Cardiac muscle cell (in vitro differentiated cells and primary cell): ENCODE measurements at regions not wholly inside any gene's neighbourhood (a gene's known extent, or its start where the extent isn't known, plus 50 kb on each side); places are given as distances from the start of the nearest gene placed in this dataset.

ENCODE experiments used
- DNase-seq, 2 donors: peaks; one replicate each; pipeline versions ENCODE4 v3.0.0 to v3.0.0-alpha.2; 2010 to 2017; ENCODE audit warnings: low read depth in 1 of 2, low spot score in 1 of 2
- H3K27ac ChIP-seq: fragments of 200-600 bp; sonication (generic); 2 replicates; pipeline ENCODE4 v1.5.1; 2016
- H3K27me3 ChIP-seq: fragments of 200-600 bp; sonication (generic); 2 replicates; pipeline ENCODE4 v1.6.0; 2016; ENCODE audit warnings: control low read depth
- H3K36me3 ChIP-seq: fragments of 200-600 bp; sonication (generic); 2 replicates; pipeline ENCODE4 v1.5.1; 2016; ENCODE audit warnings: control low read depth
- H3K4me1 ChIP-seq: fragments of 200-600 bp; sonication (generic); 2 replicates; pipeline ENCODE4 v1.8.1; 2017; ENCODE audit warnings: low read depth, mild to moderate bottlenecking, mixed run types
- H3K4me3 ChIP-seq: fragments of 200-600 bp; sonication (generic); 2 replicates; pipeline ENCODE4 v1.5.1; 2016; ENCODE audit warnings: mild to moderate bottlenecking
- H3K9me3 ChIP-seq: fragments of 200-600 bp; sonication (generic); 2 replicates; pipeline ENCODE4 v1.5.1; 2017; ENCODE audit warnings: low read depth, mild to moderate bottlenecking, control low read depth
- CTCF ChIP-seq: IDR thresholded peaks from 2 replicates; pipeline ENCODE4 v1.5.1; 2012; ENCODE audit warnings: low read depth, mild to moderate bottlenecking, low read length

GRCh38 chr1:73736125-73736524 is 461.9 kb downstream of the LRRIQ3 start:
- no peaks in the 10 kb centered on the region for H3K36me3 ChIP-seq
- no peak overlapping the region for H3K4me3 ChIP-seq
- H3K27ac ChIP-seq: no peak overlapping the region
- no peaks in the 10 kb centered on the region for H3K9me3 ChIP-seq
- H3K4me1 ChIP-seq: no peaks in the 10 kb centered on the region
- DNase-seq: no peak
- TF ChIP-seq CTCF: no peak
- H3K27me3 ChIP-seq: no peaks in the 10 kb centered on the region

- Histone ChIP-seq H3K4me1 (no peaks in the 10 kb centered on the region), H3K4me3 (no peak overlapping the region), H3K36me3 (no peaks in the 10 kb centered on the region), H3K27ac (no peak overlapping the region), H3K9me3 (no peaks in the 10 kb centered on the region), H3K27me3 (no peaks in the 10 kb centered on the region)
- no peak for DNase-seq
- no peak for TF ChIP-seq CTCF
Measured at GRCh38 chr1:73727036-73727435, 470.9 kb downstream of the LRRIQ3 start.

GRCh38 chr1:73722055-73722454 is 475.9 kb downstream of the LRRIQ3 start:
- Histone ChIP-seq H3K27ac (no peak overlapping the region), H3K4me1 (no peaks in the 10 kb centered on the region), H3K27me3 (no peaks in the 10 kb centered on the region), H3K4me3 (no peak overlapping the region), H3K36me3 (no peaks in the 10 kb centered on the region), H3K9me3 (no peaks in the 10 kb centered on the region)
- TF ChIP-seq CTCF: no peak
- DNase-seq: no peak

- H3K27me3 ChIP-seq: no peaks in the 10 kb centered on the region
- TF ChIP-seq CTCF: no peak
- no peak overlapping the region for H3K27ac ChIP-seq
- H3K4me1 ChIP-seq: no peaks in the 10 kb centered on the region
- no peak overlapping the region for H3K4me3 ChIP-seq
- no peak for DNase-seq
- H3K9me3 ChIP-seq: no peaks in the 10 kb centered on the region
- H3K36me3 ChIP-seq: no peaks in the 10 kb centered on the region
Measured at GRCh38 chr1:73717976-73718375, 480.0 kb downstream of the LRRIQ3 start.

- Histone ChIP-seq H3K4me1 (no peaks in the 10 kb centered on the region), H3K4me3 (no peak overlapping the region), H3K36me3 (no peaks in the 10 kb centered on the region), H3K27ac (no peak overlapping the region), H3K27me3 (no peaks in the 10 kb centered on the region), H3K9me3 (no peaks in the 10 kb centered on the region)
- TF ChIP-seq CTCF: no peak
- DNase-seq: no peak
Measured at GRCh38 chr1:73711089-73711488, 486.9 kb downstream of the LRRIQ3 start.

- DNase-seq: no peak
- no peaks in the 10 kb centered on the region for H3K9me3 ChIP-seq
- H3K4me3 ChIP-seq: no peak overlapping the region
- H3K36me3 ChIP-seq: no peaks in the 10 kb centered on the region
- H3K27ac ChIP-seq: no peak overlapping the region
- TF ChIP-seq CTCF: no peak
- H3K4me1 ChIP-seq: no peaks in the 10 kb centered on the region
- H3K27me3 ChIP-seq: no peaks in the 10 kb centered on the region
Measured at GRCh38 chr1:73701826-73702225, 496.1 kb downstream of the LRRIQ3 start.
